NCI-H226 (cell line): ENCODE measurements at regions not wholly inside any gene's neighbourhood (a gene's known extent, or its start where the extent isn't known, plus 50 kb on each side); places are given as distances from the start of the nearest gene placed in this dataset.

ENCODE experiments used
- DNase-seq: peaks from one replicate; pipeline ENCODE4 v3.0.0-alpha.2; 2015

DNA sequence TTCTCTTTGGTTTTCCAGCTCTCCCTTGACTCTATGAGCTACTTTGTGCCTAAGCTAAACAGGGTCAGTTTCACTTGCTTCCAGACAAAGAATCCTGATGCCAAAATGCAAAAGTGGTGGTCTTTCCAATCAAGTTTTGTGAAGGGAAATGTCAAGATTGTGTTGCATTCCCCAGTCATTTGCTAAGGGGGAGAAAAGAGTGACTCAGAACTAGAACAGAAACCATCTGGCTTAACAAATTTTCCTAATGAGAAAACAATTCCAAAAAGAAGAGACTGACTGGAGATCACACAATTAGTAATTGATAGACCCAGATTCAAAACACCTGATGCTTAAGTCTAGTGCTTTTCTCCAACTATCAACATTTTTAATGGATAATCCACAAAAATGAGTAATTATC, 235.1 kb upstream of the DIO2 start:
- no peak for DNase-seq

DNA sequence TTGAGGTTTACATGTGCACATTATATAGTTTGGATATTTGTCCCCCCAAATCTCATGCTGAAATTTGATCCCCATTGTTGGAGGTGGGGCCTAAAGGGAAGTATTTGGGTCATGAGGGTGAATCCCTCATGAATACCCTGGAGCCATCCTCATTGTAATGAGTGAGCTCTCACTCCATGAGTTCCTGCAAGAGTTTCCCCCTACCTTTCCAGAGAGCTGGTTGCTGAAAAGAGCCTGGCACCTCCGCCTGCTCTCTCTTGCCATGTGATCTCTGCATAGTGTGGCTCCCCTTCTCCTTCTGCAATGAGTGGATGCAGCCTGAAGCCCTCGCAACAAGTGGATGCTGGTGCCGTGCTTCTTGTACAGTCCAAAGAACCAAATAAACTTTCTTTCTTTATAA, 234.3 kb upstream of the DIO2 start:
- no peak for DNase-seq

DNA sequence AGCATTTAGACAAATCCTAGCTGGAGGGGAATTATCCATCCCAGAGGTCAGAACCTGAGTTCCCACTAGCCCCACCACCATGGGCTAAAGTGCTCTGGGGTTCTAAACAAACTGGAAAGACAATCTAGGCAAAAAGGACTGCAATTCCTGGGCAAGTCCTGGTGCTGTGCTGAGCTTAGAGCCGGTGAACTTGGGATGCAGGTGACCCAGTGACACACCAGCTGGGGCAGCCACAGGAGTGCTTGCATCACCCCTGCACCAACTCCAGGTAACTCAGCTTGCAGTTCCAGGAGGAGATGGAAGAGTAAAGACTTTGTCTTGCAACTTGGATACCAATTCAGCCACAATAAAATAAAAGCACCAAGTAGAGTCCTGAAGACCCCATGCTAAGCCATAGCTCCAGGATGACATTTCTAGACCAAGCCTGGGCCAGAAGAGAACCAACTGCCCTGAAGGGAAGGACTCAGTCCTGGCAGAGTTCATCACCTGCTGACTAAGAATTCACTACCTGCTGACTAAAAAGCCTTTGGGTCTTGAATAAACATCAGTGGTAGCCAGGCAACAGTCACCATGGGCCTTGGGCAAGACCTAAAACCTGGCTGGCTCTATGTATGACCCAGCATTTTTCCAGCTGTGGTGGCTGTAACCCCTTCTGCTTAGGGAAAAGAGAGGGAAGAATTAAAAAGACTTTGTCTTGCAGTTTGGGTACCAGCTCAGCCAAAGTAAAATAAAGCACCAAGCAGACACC, 223.4 kb upstream of the DIO2 start:
- peak; percentile 77 for DNase-seq

DNA sequence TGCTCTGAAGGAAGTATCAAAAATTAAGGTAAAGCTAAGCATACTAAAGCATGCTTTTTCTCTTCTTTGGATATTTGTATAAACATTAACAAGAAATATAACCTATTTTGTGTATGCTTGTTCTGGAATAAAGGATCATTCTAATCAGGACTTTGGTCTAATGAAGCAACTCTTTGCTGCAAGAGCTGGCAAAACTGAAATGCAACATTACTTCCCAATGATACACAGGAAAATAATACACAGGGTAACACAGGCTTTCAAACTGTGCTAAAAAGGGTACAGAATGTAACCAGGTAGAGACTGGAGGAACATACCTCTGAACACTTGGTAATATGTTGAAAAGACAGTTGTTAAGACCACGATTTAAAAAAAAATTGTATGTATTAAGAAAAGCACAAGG, 222.5 kb upstream of the DIO2 start:
- DNase-seq, result no peak

DNA sequence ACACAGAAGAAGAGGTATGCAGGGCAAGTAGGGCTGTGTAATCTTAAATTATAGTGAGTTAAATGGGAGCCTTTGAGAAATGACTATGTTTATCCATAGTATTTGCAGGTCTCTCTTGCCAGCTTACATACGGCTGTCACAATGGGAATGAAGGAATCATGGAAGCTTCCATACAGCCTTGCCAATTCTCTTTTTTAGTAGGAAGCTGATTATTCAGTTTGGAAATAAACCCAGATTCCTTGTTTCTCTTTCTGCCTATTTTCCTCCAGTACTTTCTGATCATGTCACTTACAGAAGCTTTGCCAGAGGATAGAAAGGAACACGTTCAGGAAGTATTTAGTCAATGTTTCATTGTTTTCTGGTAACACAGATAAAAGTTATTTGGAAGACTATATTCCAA, 217.4 kb upstream of the DIO2 start:
- DNase-seq, result no peak

DNA sequence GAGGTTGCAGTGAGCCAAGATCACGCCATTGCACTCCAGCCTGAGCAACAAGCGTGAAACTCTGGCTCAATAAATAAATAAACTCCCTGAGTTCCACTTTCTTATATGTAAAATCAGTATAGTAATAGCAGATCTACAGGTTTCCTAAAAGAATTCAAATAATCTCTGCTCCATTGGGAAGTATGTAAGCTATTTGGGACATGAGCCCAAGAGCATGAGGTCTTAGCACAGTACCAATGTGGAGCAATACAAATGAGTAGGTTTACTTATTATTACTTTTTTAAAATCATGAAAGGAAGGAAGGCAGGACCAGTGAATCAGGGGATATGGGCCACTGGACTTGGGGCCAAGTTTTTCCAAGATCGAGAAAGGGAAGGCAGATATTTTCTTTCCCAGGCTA, 216.9 kb upstream of the DIO2 start:
- no peak for DNase-seq

DNA sequence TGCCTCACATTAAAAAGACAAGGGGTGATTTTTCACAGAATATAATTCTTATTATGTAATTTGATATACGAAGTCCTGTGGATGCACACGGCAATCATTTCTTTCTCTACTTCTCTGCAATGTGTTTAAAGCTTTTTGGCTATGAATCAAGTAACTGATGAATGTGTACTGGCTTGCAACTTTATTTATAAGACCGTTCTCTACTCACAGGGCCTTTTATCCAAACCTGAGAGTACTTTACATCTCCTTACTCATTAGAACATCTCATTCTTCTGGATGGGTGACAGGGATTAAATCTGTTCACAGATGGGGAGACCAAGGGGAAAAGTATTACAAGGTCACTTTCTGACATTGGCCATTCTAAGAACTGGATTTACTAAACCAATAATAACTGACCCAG, 215.8 kb upstream of the DIO2 start:
- DNase-seq, result peak; percentile 48

DNA sequence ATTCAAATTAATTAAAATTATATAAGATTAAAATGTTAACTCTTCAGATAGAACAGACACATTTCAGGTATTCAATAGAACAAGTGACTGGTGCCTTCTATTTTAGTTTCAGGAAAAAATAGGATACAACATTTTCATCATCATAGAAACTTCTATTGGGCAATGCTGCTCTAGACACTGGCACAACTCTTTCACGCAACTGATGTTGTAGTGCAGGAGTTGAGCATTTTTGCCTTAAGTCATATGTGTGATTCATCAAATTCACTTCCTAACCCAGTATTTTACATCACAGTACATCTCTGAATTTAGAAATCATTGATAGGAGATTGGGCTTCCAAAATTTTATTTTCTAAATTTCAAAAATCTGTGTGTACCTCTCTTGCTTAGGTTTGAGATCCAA, 215.4 kb upstream of the DIO2 start:
- DNase-seq, result peak; percentile 75

DNA sequence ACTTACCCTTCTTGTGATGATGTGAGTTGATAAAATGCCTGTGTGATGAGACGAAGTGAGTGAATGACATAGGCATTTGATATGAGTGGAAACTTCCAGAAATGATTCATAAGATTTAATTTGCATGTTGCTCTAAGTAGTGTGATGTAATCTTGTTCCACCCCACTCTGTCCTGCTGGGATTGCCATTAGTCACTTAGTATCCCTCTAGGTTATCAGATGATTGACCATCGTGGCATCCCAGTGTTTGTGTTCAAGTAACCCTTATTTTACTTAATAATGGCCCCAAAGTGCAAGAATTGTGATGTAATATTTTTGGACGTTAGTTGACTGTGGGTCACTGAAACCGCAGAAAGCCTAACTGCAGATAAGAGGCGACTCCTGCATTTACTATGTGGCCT, 214.4 kb upstream of the DIO2 start:
- DNase-seq, result peak; percentile 97

DNA sequence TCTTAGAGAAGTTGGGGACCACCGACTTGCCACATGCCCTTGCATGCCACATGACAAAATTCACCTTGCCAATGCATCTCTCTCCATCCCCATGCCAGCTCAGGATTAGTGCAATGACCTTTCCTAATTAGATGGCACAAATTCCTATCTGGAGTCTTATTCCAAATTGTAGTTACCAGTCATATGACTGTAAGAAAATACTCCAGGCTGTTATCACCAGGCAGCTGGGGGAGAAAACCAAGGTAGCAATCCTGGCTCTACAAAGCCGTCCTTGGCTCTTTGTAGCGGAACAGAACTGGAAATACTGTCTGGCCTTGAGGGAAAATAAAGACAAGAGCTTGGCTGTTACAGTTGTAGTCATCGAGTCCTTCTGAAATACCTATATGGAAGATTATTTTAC, 208.5 kb upstream of the DIO2 start:
- DNase-seq, result no peak

DNA sequence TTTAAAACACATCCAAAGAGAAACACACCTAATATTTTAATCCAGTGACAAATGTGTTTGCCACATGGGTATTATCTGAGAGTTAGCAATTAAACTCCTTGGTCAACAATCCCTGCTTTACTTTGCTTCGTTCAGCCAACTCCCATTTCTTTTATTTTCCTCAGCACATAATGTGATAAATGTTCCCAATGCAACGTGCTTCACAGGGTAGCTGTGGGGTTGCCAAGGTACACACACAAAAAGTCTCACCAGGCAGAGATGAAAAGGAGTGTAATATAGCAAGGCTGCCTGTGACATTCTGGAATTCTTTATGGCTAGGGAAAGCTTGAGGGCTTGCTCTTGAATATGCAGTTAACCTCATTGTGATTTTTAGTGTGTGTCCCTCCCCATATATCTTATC, 208.0 kb upstream of the DIO2 start:
- DNase-seq, result no peak

DNA sequence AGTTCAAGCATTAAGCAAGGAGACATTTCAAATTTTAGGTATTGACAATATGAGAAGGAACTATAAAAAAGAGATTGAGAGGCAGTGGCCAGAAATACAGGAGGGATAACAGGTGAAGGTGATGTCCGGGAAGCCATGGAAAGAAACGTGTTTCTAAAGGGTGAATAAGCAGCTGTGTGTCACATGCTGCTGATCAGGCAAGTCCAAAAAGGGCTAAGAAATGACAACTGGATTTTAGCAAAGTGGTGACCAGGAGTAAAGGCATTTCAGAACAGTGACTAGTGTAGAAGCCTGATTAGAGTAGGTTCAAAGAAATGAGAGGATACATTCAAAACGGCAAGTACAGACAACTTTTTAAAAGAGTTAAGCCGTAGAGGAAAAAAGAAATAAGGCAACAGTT, 204.3 kb upstream of the DIO2 start:
- no peak for DNase-seq

DNA sequence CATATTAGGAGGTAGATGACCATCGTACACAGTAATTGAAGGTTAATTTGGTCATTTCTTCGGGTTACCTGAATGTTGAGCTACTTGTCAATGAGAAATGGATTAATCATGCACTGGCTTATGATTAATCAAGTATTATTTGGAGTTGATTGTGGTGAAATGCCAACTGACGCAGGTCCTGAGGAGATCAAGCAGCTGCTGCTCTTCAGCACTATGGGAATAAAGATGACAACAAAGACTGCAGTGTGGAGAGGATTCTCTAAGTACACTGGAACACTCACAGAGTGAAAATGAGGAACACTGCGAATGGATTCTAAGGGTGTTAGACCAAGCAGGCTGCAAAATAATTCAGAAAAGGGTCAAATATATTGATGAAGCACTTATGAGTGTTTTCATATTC, 202.8 kb upstream of the DIO2 start:
- DNase-seq, result no peak

DNA sequence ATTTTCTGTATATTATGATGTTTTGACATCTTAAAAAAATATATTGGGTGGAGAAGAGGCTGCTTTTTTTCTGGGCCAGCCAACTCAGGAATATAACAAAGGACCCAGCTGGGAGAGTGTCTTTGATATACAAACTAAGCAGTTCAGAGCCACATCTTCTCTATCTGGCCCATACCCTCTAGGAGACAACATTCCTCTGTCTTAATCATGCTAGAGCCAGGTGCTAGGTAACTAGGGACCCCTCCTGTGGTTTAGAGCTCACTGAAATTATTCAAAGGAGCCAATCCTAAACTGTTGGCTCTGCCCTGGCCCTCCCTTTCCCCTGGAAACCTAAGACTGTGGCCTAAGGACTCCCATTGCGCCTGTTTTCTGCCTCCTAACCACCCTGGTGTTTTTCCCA, 193.1 kb upstream of the DIO2 start:
- no peak for DNase-seq

DNA sequence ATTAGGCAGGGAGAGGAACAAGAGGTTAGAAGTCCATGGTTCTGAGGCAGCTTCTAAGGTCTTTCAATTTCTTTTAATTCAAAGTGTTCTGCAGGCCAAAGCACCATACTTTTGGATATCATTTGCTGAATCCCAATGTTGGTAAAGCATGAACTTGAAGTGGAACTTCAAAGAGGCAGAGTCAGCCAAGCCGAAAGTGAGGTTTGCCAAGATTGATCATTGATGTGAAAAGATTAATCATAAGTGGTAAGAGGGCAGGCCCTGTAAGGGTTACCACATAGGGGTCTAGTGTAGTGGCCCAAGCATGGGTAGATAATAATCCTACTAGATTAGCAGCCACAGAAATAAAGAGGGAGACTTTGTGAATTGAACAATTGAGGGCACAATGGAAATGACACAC, 191.7 kb upstream of the DIO2 start:
- DNase-seq, result no peak

DNA sequence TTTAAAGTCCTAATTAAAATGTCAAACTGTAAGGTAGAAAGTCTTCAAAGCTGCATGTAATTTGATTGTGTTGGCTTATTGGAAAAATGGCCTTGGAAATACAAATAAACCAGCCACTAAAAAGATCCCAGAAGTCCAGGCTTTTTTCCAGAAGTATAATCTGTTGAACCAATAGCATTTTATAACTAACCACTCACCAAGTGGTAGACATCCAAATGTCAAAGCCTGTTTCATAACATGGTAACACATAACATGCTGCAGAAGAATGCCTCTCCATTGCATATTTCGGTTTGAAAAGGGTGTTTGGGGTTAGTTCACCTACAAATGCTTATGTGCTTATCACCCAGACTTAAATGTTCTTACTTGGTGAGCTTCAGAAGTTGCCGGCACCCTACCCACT, 183.7 kb upstream of the DIO2 start:
- no peak for DNase-seq

DNA sequence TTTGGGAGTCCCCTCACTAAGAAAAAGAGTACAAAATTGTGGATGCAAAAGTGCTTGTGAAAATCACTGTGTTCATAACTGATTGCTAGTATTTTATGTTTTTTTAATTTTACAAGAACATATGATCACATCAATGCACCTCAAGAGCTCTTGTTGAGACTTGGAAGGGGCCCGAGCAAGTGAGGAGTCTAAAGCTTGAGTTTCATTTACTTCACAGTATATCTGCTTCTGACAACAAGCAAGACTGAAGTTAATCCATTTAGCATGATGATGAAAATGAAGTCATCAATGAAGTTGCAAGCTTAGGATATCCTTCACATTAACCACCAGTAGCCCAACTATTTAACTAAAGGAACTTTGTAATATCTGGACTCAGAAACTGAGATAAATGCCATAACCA, 182.5 kb upstream of the DIO2 start:
- DNase-seq, result no peak

DNA sequence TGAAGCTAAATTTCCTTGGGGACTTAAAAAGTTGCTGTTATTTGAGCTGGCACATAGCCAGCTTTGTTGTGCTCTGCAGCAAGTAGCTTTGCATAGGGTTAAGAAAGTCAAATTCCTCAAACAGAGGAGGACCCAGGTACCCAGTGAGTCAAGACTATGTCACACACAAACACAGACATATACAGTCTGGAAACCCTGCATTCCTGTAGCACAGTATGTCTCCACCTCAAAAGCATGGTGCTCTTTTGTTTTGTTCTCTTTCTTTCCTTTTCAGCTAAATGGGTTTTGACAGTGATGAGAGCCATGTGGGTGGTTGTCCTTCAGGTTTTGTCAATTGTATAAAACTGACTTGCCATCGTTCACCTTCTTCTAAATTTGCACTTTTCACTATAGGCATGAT, 179.6 kb upstream of the DIO2 start:
- peak; percentile 33 for DNase-seq

DNA sequence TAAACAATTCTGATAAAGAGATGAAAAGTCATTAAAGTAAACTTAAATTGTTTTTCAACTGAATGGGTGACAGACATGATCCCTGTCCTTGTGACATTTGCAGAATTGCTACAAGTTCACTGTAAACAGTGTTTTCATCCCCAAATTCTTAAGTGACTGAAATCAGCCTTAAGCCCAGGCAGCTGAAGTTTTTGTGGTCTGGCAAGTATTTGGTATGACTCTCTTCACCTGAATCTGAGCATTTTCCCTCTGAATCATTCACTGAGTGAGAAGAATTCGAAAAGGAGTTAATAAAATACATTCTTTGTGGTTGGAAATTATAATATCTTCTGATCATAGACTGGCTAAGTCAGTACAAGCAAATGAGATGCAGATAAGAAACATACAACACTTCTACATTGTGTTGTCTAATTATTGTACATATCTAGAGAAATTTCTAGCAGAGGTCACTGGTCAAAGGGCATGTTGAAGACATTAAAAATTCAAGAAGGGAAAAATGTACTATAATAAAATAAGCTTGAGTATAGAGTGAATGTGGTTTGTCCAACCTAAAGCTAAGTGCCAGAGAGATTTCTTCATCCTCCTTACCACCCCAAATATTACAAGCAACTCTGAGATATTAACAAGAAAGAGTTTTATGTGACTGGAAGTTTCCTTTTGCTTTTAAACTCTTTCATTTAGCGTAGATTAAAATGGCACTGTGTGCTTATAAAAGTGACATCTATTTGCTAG, 177.8 kb upstream of the DIO2 start:
- peak; percentile 89 for DNase-seq

DNA sequence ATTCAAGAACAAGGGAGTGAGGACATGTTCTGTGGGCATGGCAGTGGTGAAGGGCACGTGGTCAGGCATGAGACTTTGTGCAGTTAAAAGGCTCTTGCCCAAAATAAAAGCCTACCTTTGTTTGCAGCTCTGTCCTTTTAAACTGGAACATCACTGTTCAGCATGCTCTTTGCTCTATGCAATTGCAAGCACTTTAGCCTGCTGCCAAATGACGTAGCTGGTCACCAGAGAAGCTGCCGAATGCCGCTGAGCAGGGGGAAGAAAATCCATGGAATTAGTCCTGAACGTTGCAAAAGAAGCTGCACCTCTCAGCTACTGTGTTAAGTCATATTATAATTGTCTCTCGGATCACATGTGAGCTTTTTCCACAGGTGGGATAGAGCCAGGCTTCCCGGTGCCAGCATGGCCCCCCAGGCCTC, 176.3 kb upstream of the DIO2 start:
- DNase-seq, result no peak

DNA sequence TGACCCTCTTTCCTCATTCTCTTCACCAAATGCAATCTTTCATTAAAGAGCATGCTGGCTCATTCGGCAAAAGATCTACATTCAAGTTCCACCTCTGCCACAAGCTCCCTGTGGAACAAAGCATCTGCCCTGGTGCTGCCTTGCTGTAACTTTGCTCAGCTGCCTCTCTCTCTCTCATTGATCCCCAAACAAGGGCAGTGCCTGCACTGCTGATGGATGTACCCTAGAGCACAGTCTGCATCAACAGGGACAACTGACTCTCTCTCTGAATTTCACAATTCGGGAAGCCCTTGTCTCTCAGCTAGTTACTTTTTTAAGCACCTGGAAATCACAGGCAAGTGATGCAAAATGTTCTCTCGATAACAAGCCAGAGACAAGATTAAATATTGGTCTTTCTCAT, 174.0 kb upstream of the DIO2 start:
- DNase-seq, result no peak

DNA sequence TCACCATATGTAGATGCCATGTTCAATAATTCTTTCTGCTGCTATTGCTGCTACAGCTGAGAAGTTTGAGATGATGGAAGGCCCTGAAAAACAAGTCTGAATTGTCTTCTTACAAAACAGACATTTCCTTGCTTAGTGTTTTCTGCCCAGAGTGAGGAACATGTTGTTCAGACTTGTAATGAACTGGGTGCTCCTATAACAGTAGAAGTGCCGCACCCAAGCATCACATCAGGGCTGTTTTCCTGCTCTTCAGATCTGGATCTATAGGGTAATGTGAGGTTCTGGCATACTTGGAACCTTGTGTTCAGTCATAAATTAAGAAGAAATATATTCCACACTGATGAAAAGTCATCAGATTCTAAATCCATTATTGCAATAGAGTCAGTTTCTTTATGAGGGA, 171.9 kb upstream of the DIO2 start:
- DNase-seq, result no peak

DNA sequence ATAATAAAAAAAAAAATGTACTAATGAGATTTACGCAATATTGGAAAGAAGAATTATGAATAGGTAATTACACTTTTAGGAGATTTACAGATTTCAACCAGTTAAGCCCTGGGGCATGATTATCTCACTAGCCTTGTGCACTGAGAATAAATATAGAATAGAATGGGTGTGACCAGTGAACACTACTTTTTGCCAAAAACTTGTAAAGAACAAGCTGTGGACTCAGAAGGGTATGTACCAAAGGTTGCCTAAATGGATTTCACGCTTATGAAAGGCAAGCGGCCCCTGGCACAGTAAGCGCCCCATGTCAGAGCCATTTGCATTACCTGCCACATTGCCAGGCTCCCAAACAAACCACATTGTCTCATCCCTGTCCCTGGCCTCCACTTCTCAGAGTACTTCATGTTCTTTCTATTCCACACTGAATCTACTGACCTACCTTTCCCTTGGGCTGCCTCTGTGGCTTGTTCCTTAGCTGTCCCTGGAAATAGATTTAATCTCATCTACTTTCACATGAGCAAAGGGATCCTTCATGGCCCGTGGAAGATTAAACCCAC, 170.6 kb upstream of the DIO2 start:
- no peak for DNase-seq

DNA sequence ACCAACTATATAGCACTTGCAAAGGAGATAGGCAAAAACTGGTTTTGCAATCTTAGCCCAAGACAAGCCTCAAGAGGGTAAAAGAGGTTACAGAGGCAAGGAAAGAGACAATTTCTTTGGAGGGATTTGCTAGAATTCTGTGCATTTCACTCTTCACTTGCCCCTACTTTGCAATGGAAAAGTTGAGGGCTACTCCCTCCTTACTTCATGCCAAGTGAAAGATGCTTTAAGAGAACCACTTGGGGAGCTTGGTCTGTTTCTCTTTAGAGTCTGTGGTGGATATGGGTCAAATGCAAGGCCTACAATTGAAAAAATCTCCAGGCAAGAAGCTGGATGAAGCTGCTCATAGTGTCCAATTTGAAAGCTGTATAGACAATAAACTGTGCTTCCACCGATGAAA, 167.7 kb upstream of the DIO2 start:
- no peak for DNase-seq
